ENCODE measurements at regions not wholly inside any gene's neighbourhood (a gene's known extent, or its start where the extent isn't known, plus 50 kb on each side); places are given as distances from the start of the nearest gene placed in this dataset.
A peak's percentile ranks its signal among the peaks of the same experiment; 100 is the strongest.

DNA sequence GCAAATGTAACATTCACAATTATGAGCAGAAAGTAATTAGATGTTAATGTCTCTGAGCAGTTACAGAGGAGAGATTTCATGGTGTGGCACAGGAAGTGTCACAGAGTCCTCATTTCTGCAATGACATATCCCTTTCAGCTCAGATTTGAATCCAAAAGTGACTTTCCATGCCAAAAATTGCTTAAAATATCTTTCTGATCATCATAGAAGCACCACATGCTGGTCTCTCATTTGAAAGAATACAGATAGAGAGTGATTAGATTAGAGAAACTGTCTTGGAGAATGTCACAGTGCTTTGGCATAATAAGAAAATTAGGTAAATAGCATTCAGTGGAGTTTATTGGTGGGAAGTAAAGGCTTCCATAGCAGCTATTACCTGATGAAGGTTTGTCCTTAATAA, 383.4 kb upstream of the CDH2 start:
- no TSS peak for BruUV-seq (replicated peaks)

DNA sequence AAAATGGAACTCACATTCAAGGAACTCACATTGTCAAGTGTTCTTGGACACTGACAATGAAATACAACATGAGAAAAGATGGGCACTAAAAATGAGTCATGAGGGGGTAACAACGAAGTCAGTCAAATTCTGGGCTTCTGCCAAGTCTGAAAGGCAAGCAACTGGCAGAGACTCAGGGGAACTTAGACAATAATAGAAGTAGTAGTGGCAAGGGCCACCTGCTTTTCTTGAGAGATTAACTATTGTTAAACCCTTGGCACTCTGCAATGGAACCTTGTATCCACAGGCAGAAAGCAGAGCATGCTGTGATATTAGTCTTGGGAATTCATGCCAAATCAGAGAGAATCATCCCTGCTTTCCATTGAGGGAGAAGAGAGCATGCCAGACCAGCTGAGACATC, 382.6 kb upstream of the CDH2 start:
- Mint-ChIP-seq H3K4me3 (ENCODE audit: unreplicated experiment) (no peak overlapping the region), H3K9me3 (ENCODE audit: unreplicated experiment) (peaks cover 7% of the 10 kb centered on the region), H3K4me1 (ENCODE audit: insufficient read depth, unreplicated experiment) (no peaks in the 10 kb centered on the region), H3K36me3 (ENCODE audit: insufficient read depth, unreplicated experiment) (no peaks in the 10 kb centered on the region), H3K27ac (ENCODE audit: low read depth, unreplicated experiment) (no peak overlapping the region), H3K27me3 (ENCODE audit: insufficient read depth, unreplicated experiment) (no peaks in the 10 kb centered on the region)
- DNase-seq (ENCODE audit: unreplicated experiment), result peak; percentile 26
- BruUV-seq (replicated peaks), result no TSS peak
- intact Hi-C loops (cut with micrococcal nuclease), result no loop called here
- POLR2A ChIA-PET, result no interaction called here
- TF ChIP-seq CTCF (IDR thresholded peaks at IDR 0.05; ENCODE audit: unreplicated experiment), result no peak
- CTCF ChIA-PET, result no interaction called here

More for the DNA sequence above, 383.4 kb upstream of the CDH2 start:
- intact Hi-C loops (cut with micrococcal nuclease), result no loop called here
- ChIA-PET CTCF (no interaction called here), POLR2A (no interaction called here)
- Mint-ChIP-seq H3K9me3 (ENCODE audit: unreplicated experiment) (peaks cover 7% of the 10 kb centered on the region), H3K4me1 (ENCODE audit: insufficient read depth, unreplicated experiment) (no peaks in the 10 kb centered on the region), H3K4me3 (ENCODE audit: unreplicated experiment) (no peak overlapping the region), H3K36me3 (ENCODE audit: insufficient read depth, unreplicated experiment) (no peaks in the 10 kb centered on the region), H3K27ac (ENCODE audit: low read depth, unreplicated experiment) (no peak overlapping the region), H3K27me3 (ENCODE audit: insufficient read depth, unreplicated experiment) (no peaks in the 10 kb centered on the region)
- no peak for TF ChIP-seq CTCF (IDR thresholded peaks at IDR 0.05; ENCODE audit: unreplicated experiment)
- DNase-seq (ENCODE audit: unreplicated experiment), result no peak

DNA sequence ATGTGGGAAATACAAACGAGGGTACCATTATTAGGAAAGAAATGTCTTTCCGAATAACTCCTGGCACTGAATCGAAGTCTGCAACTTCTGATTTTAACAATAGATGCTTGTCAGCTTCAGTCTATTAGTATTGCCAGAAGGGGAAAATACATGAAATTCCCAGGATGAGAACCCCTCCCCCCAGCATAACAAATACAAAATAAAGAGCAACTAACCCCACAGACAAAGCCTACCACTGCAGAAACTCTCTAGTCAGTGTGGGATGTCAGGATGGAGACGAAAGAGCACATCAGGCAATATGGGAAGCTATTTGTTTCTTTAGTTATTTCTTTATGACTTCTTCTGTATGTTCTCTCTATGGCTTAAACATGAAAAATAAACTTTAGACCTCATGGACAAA, 365.0 kb upstream of the CDH2 start:
- no TSS peak for BruUV-seq (replicated peaks)
- Mint-ChIP-seq H3K9me3 (ENCODE audit: unreplicated experiment) (no peaks in the 10 kb centered on the region), H3K27me3 (ENCODE audit: insufficient read depth, unreplicated experiment) (no peaks in the 10 kb centered on the region), H3K36me3 (ENCODE audit: insufficient read depth, unreplicated experiment) (no peaks in the 10 kb centered on the region), H3K4me1 (ENCODE audit: insufficient read depth, unreplicated experiment) (no peaks in the 10 kb centered on the region), H3K4me3 (ENCODE audit: unreplicated experiment) (no peak overlapping the region), H3K27ac (ENCODE audit: low read depth, unreplicated experiment) (no peak overlapping the region)
- ChIA-PET POLR2A (no interaction called here), CTCF (no interaction called here)
- intact Hi-C loops (cut with micrococcal nuclease), result no loop called here
- DNase-seq (ENCODE audit: unreplicated experiment), result no peak
- TF ChIP-seq CTCF (IDR thresholded peaks at IDR 0.05; ENCODE audit: unreplicated experiment), result no peak

DNA sequence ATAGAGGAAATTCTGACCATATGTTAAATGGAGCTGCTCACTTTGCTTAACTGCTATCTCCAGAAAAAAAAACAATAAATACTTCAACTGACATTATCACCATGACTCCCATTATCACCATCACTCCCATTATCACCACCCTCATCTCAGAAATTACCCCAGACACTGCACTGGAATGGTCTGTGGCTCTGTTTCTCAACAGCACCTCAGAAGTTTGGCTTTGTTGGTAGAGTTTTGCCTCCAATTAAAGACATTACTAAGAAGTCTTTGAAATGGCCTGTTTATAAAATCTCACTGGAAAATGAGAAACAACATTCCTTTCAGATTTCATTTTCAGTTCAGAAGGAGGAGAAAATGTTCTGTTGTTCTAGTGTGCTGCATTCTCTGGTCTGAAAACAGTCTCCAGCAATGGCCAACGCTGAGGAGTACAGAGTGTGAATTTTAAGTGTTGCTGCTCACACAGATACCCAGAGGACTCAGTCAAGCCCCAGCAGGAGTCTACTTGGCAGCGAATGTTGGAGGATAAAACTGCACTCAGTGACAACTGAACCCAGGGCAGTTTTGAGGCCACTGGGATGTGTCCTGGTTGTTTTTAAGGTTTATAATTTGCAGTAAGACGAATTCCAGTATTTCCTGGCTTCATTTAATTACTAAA, 364.5 kb upstream of the CDH2 start:
- no peaks in the 10 kb centered on the region for H3K4me1 Mint-ChIP-seq (ENCODE audit: insufficient read depth, unreplicated experiment)

More for the DNA sequence above, 364.5 kb upstream of the CDH2 start:
- CTCF ChIA-PET, result no interaction called here
- no peak for TF ChIP-seq CTCF (IDR thresholded peaks at IDR 0.05; ENCODE audit: unreplicated experiment)
- intact Hi-C loops (cut with micrococcal nuclease), result no loop called here
- no peak for DNase-seq (ENCODE audit: unreplicated experiment)
- H3K27ac Mint-ChIP-seq (ENCODE audit: low read depth, unreplicated experiment), result no peak overlapping the region
- no TSS peak for BruUV-seq (replicated peaks)
- no peaks in the 10 kb centered on the region for H3K9me3 Mint-ChIP-seq (ENCODE audit: unreplicated experiment)
- no peaks in the 10 kb centered on the region for H3K36me3 Mint-ChIP-seq (ENCODE audit: insufficient read depth, unreplicated experiment)
- POLR2A ChIA-PET, result no interaction called here
- no peaks in the 10 kb centered on the region for H3K27me3 Mint-ChIP-seq (ENCODE audit: insufficient read depth, unreplicated experiment)
- no peak overlapping the region for H3K4me3 Mint-ChIP-seq (ENCODE audit: unreplicated experiment)

Data from MCF 10A (cell line).